OCI-LY1 (cell line): ENCODE measurements at regions not wholly inside any gene's neighbourhood (a gene's known extent, or its start where the extent isn't known, plus 50 kb on each side); places are given as distances from the start of the nearest gene placed in this dataset.

Experiments
- CTCF ChIP-seq: fragments of 200-600 bp; sonication (generic), shearing (Covaris generic); IDR thresholded peaks from 2 replicates; pipeline ENCODE4 v1.5.1; 2017; ENCODE audit warnings: mild to moderate bottlenecking, antibody characterized with exemption, low read length, moderate library complexity, mixed read lengths
- EZH2 ChIP-seq: fragments of 200-600 bp; sonication (generic), shearing (Covaris generic); IDR thresholded peaks from 2 replicates; pipeline ENCODE4 v1.8.0; 2017; ENCODE audit warnings: borderline replicate concordance, mixed run types, mild to moderate bottlenecking, antibody characterized with exemption, low read length, moderate library complexity, mixed read lengths

- TF ChIP-seq CTCF, result no peak
- TF ChIP-seq EZH2, result no peak
These were observed 135.0 kb upstream of the OTX2 start for GRCh38 chr14:56945291-56945690.
